ENCODE measurements at regions not wholly inside any gene's neighbourhood (a gene's known extent, or its start where the extent isn't known, plus 50 kb on each side); places are given as distances from the start of the nearest gene placed in this dataset.

DNA sequence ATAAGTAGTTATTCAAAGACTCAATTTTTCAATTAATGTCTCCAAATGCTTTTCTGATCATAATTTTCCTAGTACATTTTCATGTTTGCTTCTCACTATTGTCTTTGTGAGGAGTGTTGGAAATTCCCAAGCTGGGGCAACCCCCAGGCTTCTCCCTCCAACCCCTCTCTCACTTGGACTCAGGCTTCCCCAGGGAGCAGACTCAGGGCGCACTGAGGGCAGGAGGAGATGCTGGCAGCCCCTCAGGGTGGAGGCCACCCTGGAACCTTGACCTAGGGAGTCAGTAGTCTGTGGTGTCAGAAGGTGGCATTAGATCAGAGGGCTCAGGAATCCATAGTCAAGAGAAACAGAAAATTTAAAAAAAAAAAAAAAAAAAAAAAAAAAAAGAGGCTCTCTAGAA lies 86.5 kb upstream of the IRS2 start:
- Histone ChIP-seq H3K9ac (ENCODE audit: low read depth in 1 of 2, low read length in 2 of 2) (no peak overlapping the region), H3K9me3 (ENCODE audit: control insufficient read depth in 4 of 4, low read length in 3 of 4) (no peaks in the 10 kb centered on the region), H3K27me3 (ENCODE audit: control insufficient read depth in 4 of 4, insufficient read depth in 4 of 4, low read length in 3 of 4) (no peaks in the 10 kb centered on the region), H3K4me3 (ENCODE audit: low read depth in 1 of 3, low read length in 3 of 3) (no peak overlapping the region), H3K4me1 (ENCODE audit: control insufficient read depth in 4 of 4, insufficient read depth in 4 of 4, low read length in 3 of 4) (peaks cover 0 to 20% (median 12%) of the 10 kb centered on the region in 4 donors), H3K27ac (ENCODE audit: low read depth in 1 of 2, low read length in 2 of 2) (no peak overlapping the region), H3K36me3 (ENCODE audit: control insufficient read depth in 4 of 4, insufficient read depth in 3 of 4, low read depth in 1 of 4, low read length in 3 of 4) (no peaks in the 10 kb centered on the region)
- TF ChIP-seq RAD21 (IDR thresholded peaks at IDR 0.05) (no peak), FOXA1 (IDR thresholded peaks at IDR 0.05) (no peak), FOXA2 (IDR thresholded peaks at IDR 0.05) (no peak), SP1 (IDR thresholded peaks at IDR 0.05) (no peak), RXRA (IDR thresholded peaks at IDR 0.05) (no peak), JUND (IDR thresholded peaks at IDR 0.05) (no peak), NR2F2 (IDR thresholded peaks at IDR 0.05) (no peak), TAF1 (conservative IDR thresholded peaks at IDR 0.05) (no peak), EGR1 (IDR thresholded peaks at IDR 0.05; ENCODE audit: low read depth in 2 of 2) (no peak), HNF4A (conservative IDR thresholded peaks at IDR 0.05) (no peak), GABPA (IDR thresholded peaks at IDR 0.05 in 1 of 2, conservative IDR thresholded peaks at IDR 0.05 in 1 of 2) (no peak)
- TF ChIP-seq, protein P1, sequence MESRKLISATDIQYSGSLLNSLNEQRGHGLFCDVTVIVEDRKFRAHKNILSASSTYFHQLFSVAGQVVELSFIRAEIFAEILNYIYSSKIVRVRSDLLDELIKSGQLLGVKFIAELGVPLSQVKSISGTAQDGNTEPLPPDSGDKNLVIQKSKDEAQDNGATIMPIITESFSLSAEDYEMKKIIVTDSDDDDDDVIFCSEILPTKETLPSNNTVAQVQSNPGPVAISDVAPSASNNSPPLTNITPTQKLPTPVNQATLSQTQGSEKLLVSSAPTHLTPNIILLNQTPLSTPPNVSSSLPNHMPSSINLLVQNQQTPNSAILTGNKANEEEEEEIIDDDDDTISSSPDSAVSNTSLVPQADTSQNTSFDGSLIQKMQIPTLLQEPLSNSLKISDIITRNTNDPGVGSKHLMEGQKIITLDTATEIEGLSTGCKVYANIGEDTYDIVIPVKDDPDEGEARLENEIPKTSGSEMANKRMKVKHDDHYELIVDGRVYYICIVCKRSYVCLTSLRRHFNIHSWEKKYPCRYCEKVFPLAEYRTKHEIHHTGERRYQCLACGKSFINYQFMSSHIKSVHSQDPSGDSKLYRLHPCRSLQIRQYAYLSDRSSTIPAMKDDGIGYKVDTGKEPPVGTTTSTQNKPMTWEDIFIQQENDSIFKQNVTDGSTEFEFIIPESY (IDR thresholded peaks at IDR 0.05), result no peak
- TF ChIP-seq, protein P2, sequence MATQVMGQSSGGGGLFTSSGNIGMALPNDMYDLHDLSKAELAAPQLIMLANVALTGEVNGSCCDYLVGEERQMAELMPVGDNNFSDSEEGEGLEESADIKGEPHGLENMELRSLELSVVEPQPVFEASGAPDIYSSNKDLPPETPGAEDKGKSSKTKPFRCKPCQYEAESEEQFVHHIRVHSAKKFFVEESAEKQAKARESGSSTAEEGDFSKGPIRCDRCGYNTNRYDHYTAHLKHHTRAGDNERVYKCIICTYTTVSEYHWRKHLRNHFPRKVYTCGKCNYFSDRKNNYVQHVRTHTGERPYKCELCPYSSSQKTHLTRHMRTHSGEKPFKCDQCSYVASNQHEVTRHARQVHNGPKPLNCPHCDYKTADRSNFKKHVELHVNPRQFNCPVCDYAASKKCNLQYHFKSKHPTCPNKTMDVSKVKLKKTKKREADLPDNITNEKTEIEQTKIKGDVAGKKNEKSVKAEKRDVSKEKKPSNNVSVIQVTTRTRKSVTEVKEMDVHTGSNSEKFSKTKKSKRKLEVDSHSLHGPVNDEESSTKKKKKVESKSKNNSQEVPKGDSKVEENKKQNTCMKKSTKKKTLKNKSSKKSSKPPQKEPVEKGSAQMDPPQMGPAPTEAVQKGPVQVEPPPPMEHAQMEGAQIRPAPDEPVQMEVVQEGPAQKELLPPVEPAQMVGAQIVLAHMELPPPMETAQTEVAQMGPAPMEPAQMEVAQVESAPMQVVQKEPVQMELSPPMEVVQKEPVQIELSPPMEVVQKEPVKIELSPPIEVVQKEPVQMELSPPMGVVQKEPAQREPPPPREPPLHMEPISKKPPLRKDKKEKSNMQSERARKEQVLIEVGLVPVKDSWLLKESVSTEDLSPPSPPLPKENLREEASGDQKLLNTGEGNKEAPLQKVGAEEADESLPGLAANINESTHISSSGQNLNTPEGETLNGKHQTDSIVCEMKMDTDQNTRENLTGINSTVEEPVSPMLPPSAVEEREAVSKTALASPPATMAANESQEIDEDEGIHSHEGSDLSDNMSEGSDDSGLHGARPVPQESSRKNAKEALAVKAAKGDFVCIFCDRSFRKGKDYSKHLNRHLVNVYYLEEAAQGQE (IDR thresholded peaks at IDR 0.05), result no peak
- TF ChIP-seq, protein P3, sequence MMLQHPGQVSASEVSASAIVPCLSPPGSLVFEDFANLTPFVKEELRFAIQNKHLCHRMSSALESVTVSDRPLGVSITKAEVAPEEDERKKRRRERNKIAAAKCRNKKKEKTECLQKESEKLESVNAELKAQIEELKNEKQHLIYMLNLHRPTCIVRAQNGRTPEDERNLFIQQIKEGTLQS (IDR thresholded peaks at IDR 0.05), result no peak
- TF ChIP-seq, protein P4, sequence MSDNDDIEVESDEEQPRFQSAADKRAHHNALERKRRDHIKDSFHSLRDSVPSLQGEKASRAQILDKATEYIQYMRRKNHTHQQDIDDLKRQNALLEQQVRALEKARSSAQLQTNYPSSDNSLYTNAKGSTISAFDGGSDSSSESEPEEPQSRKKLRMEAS (IDR thresholded peaks at IDR 0.05), result no peak
- TF ChIP-seq, protein P5, sequence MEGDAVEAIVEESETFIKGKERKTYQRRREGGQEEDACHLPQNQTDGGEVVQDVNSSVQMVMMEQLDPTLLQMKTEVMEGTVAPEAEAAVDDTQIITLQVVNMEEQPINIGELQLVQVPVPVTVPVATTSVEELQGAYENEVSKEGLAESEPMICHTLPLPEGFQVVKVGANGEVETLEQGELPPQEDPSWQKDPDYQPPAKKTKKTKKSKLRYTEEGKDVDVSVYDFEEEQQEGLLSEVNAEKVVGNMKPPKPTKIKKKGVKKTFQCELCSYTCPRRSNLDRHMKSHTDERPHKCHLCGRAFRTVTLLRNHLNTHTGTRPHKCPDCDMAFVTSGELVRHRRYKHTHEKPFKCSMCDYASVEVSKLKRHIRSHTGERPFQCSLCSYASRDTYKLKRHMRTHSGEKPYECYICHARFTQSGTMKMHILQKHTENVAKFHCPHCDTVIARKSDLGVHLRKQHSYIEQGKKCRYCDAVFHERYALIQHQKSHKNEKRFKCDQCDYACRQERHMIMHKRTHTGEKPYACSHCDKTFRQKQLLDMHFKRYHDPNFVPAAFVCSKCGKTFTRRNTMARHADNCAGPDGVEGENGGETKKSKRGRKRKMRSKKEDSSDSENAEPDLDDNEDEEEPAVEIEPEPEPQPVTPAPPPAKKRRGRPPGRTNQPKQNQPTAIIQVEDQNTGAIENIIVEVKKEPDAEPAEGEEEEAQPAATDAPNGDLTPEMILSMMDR (IDR thresholded peaks at IDR 0.05; ENCODE audit: low read depth, low read length, missing input control), result no peak
- WGBS, result 96% methylated on average over 1 of the region's 1 CpG
- no peak for DNase-seq (ENCODE audit: low spot score)
